ENCODE measurements at regions not wholly inside any gene's neighbourhood (a gene's known extent, or its start where the extent isn't known, plus 50 kb on each side); places are given as distances from the start of the nearest gene placed in this dataset.

DNA sequence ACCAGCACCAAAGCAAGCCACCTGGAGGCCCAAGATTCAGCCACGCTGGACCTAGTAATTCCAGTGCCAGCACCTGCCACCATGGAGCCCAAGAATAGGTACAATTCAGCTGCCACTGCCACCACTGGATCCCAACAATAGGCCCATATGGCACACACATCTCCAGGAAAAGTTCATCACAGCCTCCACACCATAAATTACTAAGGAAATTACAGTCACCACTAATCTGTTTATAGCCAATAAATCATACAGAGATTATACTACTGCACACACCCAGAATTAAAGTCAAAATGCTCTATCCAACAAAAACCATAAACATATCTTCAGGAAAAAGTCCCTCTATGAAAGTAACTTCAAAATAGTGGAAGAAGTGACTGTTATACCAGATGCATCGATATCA is 242.8 kb downstream of the SPATA31D1 start:
- Histone ChIP-seq H4K20me1 (ENCODE audit: insufficient read depth) (no peaks in the 10 kb centered on the region), H3K36me3 (ENCODE audit: insufficient read depth, low read length) (no peaks in the 10 kb centered on the region), H3K4me3 (ENCODE audit: low read length) (no peak overlapping the region), H3K27ac (ENCODE audit: low read length) (no peak overlapping the region), H2AFZ (ENCODE audit: low read depth, low read length) (no peak overlapping the region), H3K9ac (ENCODE audit: low read length) (no peak overlapping the region), H3K9me2 (ENCODE audit: insufficient read depth, low read length) (no peaks in the 10 kb centered on the region), H3K79me2 (replicated peaks; ENCODE audit: insufficient read depth, low read length) (no peaks in the 10 kb centered on the region), H3K4me2 (ENCODE audit: low read length) (no peak overlapping the region), H3K27me3 (ENCODE audit: insufficient read depth, low read depth, low read length) (no peaks in the 10 kb centered on the region), H3K9me3 (ENCODE audit: low read length) (no peaks in the 10 kb centered on the region), H3F3A (ENCODE audit: insufficient read depth, low read length, poor library complexity, severe bottlenecking) (no peaks in the 10 kb centered on the region)
- TF ChIP-seq SMC3 (conservative IDR thresholded peaks at IDR 0.05; ENCODE audit: poor library complexity) (no peak), RAD21 (conservative IDR thresholded peaks at IDR 0.05) (no peak), EP300 (conservative IDR thresholded peaks at IDR 0.05; ENCODE audit: poor library complexity, severe bottlenecking) (no peak), REST (IDR thresholded peaks at IDR 0.05; ENCODE audit: borderline replicate concordance) (no peak), MXI1 (conservative IDR thresholded peaks at IDR 0.05; ENCODE audit: poor library complexity, severe bottlenecking) (no peak), TAF1 (IDR thresholded peaks at IDR 0.05; ENCODE audit: low read depth) (no peak), POLR2AphosphoS5 (IDR thresholded peaks at IDR 0.05) (no peak), EZH2 (IDR thresholded peaks at IDR 0.05; ENCODE audit: borderline replicate concordance, insufficient read depth, low read length, poor library complexity, severe bottlenecking) (no peak)
- TF ChIP-seq, protein P1, sequence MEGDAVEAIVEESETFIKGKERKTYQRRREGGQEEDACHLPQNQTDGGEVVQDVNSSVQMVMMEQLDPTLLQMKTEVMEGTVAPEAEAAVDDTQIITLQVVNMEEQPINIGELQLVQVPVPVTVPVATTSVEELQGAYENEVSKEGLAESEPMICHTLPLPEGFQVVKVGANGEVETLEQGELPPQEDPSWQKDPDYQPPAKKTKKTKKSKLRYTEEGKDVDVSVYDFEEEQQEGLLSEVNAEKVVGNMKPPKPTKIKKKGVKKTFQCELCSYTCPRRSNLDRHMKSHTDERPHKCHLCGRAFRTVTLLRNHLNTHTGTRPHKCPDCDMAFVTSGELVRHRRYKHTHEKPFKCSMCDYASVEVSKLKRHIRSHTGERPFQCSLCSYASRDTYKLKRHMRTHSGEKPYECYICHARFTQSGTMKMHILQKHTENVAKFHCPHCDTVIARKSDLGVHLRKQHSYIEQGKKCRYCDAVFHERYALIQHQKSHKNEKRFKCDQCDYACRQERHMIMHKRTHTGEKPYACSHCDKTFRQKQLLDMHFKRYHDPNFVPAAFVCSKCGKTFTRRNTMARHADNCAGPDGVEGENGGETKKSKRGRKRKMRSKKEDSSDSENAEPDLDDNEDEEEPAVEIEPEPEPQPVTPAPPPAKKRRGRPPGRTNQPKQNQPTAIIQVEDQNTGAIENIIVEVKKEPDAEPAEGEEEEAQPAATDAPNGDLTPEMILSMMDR (IDR thresholded peaks at IDR 0.05; ENCODE audit: poor library complexity, severe bottlenecking), result no peak

DNA sequence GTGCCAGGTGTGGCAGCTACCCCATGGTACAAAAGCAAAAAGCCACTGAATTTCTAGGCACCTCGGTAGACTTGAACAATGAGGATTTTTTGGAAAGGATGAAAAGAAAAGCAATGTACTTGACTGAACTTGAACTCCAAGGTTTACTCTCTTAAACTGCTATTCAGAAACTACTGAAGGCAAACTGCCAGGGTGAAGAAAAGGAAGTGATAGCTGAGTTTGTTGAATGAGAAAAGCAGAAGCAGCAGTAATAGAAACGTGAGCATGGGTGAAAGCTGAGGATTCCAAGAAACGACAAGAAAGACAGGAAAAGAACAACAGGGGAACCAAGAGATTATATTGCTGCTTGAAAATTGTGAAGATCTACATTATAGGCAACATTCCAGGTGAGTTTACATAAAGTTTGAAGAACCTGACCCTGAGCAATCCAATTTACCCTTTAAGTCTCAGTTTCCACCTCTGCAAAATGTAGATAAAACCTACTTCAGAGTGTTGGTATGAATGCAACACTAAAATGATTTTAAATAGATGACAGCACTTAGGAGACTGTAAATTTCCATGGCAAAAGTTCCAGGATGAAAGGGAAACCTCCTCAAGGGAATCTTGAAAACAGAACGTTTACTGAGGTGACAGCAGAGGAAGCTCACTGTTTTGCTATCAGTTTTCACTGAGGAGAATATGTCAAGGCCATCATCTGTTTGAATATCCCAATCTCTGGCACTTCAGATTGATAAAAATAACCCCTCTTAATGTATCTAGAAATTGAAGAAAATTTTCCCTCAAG is 245.8 kb downstream of the SPATA31D1 start:
- no peaks in the 10 kb centered on the region for H3K9me3 ChIP-seq (ENCODE audit: low read length)
- H3K27me3 ChIP-seq (ENCODE audit: insufficient read depth, low read depth, low read length), result no peaks in the 10 kb centered on the region
- no peaks in the 10 kb centered on the region for H3K79me2 ChIP-seq (replicated peaks; ENCODE audit: insufficient read depth, low read length)
- no peak overlapping the region for H2AFZ ChIP-seq (ENCODE audit: low read depth, low read length)
- no peaks in the 10 kb centered on the region for H3K9me2 ChIP-seq (ENCODE audit: insufficient read depth, low read length)
- H3K27ac ChIP-seq (ENCODE audit: low read length), result no peak overlapping the region
- no peaks in the 10 kb centered on the region for H4K20me1 ChIP-seq (ENCODE audit: insufficient read depth)
- TF ChIP-seq RAD21 (conservative IDR thresholded peaks at IDR 0.05), result no peak
- peak; percentile 16 for TF ChIP-seq POLR2AphosphoS5 (IDR thresholded peaks at IDR 0.05)
- no peak for TF ChIP-seq SMC3 (conservative IDR thresholded peaks at IDR 0.05; ENCODE audit: poor library complexity)
- peak; percentile 98 for TF ChIP-seq REST (IDR thresholded peaks at IDR 0.05; ENCODE audit: borderline replicate concordance)
- no peak overlapping the region for H3K4me3 ChIP-seq (ENCODE audit: low read length)
- no peak overlapping the region for H3K4me2 ChIP-seq (ENCODE audit: low read length)
- no peaks in the 10 kb centered on the region for H3F3A ChIP-seq (ENCODE audit: insufficient read depth, low read length, poor library complexity, severe bottlenecking)
- H3K9ac ChIP-seq (ENCODE audit: low read length), result no peak overlapping the region
- no peaks in the 10 kb centered on the region for H3K36me3 ChIP-seq (ENCODE audit: insufficient read depth, low read length)
